Astrocyte (in vitro differentiated cells and primary cell): ENCODE measurements at regions not wholly inside any gene's neighbourhood (a gene's known extent, or its start where the extent isn't known, plus 50 kb on each side); places are given as distances from the start of the nearest gene placed in this dataset.

Source experiments
- DNase-seq: peaks from one replicate; pipeline ENCODE4 v3.0.0-alpha.2; 2010; ENCODE audit warnings: low read depth
- FAIRE-seq: peaks from 2 replicates; lab custom pipeline; 2011; peaks lifted over from hg19 to GRCh38; lab: Jason Lieb, UNC
- H2AFZ ChIP-seq: 2 replicates; pipeline ENCODE4 v1.6.0; 2012; ENCODE audit warnings: low read depth, low read length, inconsistent platforms
- H3K27ac ChIP-seq: 2 replicates; pipeline ENCODE4 v1.5.1; 2011; ENCODE audit warnings: low read depth, low read length, inconsistent platforms
- H3K27me3 ChIP-seq: 2 replicates; pipeline ENCODE4 v1.6.0; 2011; ENCODE audit warnings: low read length, inconsistent platforms; ENCODE audit not compliant: insufficient read depth
- H3K36me3 ChIP-seq: 2 replicates; pipeline ENCODE4 v1.5.1; 2011; ENCODE audit warnings: low read length, inconsistent platforms; ENCODE audit not compliant: insufficient read depth
- H3K4me1 ChIP-seq: 2 replicates; pipeline ENCODE4 v1.5.1; 2011; ENCODE audit warnings: low read length, inconsistent platforms; ENCODE audit not compliant: insufficient read depth
- H3K4me2 ChIP-seq: 2 replicates; pipeline ENCODE4 v1.6.0; 2012; ENCODE audit warnings: low read length, inconsistent platforms
- H3K4me3 ChIP-seq: 2 replicates; pipeline ENCODE4 v1.5.1; 2011; ENCODE audit warnings: low read depth, mild to moderate bottlenecking, low read length, inconsistent platforms; ENCODE audit not compliant: insufficient read depth
- H3K79me2 ChIP-seq: 2 replicates; pipeline ENCODE4 v1.6.0; 2012; ENCODE audit warnings: mild to moderate bottlenecking, low read length, inconsistent platforms; ENCODE audit not compliant: insufficient read depth
- H3K9ac ChIP-seq: 2 replicates; pipeline ENCODE4 v1.6.0; 2012; ENCODE audit warnings: mild to moderate bottlenecking, low read length, inconsistent platforms
- H3K9me3 ChIP-seq: 2 replicates; pipeline ENCODE4 v1.5.1; 2012; ENCODE audit warnings: low read depth, mild to moderate bottlenecking, low read length, inconsistent platforms; ENCODE audit not compliant: insufficient read depth
- H4K20me1 ChIP-seq: 2 replicates; pipeline ENCODE4 v1.6.0; 2012; ENCODE audit warnings: low read length, inconsistent platforms; ENCODE audit not compliant: insufficient read depth
- H3K27ac Mint-ChIP-seq: one replicate; pipeline ENCODE4 v1.8.0; 2021; ENCODE audit warnings: mild to moderate bottlenecking, mixed read lengths; ENCODE audit not compliant: unreplicated experiment
- H3K27me3 Mint-ChIP-seq: one replicate; pipeline ENCODE4 v1.8.0; 2021; ENCODE audit warnings: low read depth, mixed read lengths; ENCODE audit not compliant: unreplicated experiment
- H3K36me3 Mint-ChIP-seq: one replicate; pipeline ENCODE4 v1.8.0; 2021; ENCODE audit warnings: low read depth, mixed read lengths; ENCODE audit not compliant: unreplicated experiment
- H3K4me1 Mint-ChIP-seq: one replicate; pipeline ENCODE4 v1.8.0; 2021; ENCODE audit warnings: low read depth, mixed read lengths; ENCODE audit not compliant: unreplicated experiment
- H3K4me3 Mint-ChIP-seq: one replicate; pipeline ENCODE4 v1.8.0; 2021; ENCODE audit warnings: mild to moderate bottlenecking, moderate library complexity, mixed read lengths; ENCODE audit not compliant: unreplicated experiment
- H3K9me3 Mint-ChIP-seq: one replicate; pipeline ENCODE4 v1.8.0; 2021; ENCODE audit warnings: mild to moderate bottlenecking, mixed read lengths; ENCODE audit not compliant: unreplicated experiment
- CTCF ChIP-seq: IDR thresholded peaks from 2 replicates; pipeline ENCODE4 v1.5.1; 2011; ENCODE audit warnings: low read depth, mild to moderate bottlenecking, inconsistent platforms, low read length, moderate library complexity; ENCODE audit not compliant: insufficient read depth
- EZH2 ChIP-seq: IDR thresholded peaks from 2 replicates; pipeline ENCODE4 v1.6.1; 2012; ENCODE audit warnings: mild to moderate bottlenecking, low read length, inconsistent platforms; ENCODE audit not compliant: insufficient read depth

- peak overlapping the region; percentile 50 for H3K27ac ChIP-seq
- H2AFZ ChIP-seq = no peak overlapping the region
These were observed 50.0 kb upstream of the FAM9C start for GRCh38 chrX:13094374-13094773.

More at GRCh38 chrX:13094374-13094773, 50.0 kb upstream of the FAM9C start:
- peak overlapping the region; percentile 94 for H3K27ac Mint-ChIP-seq
- no peaks in the 10 kb centered on the region for H3K27me3 ChIP-seq
- H3K9me3 ChIP-seq = no peaks in the 10 kb centered on the region
- no peak overlapping the region for H3K4me3 ChIP-seq
- H3K36me3 ChIP-seq = no peaks in the 10 kb centered on the region
- H3K27me3 Mint-ChIP-seq = no peaks in the 10 kb centered on the region
- peak overlapping the region; percentile 6 for H3K9ac ChIP-seq
- no peaks in the 10 kb centered on the region for H3K36me3 Mint-ChIP-seq
- no peaks in the 10 kb centered on the region for H4K20me1 ChIP-seq
- H3K4me2 ChIP-seq = no peak overlapping the region
- H3K4me3 Mint-ChIP-seq = no peak overlapping the region
- no peaks in the 10 kb centered on the region for H3K79me2 ChIP-seq
- peaks cover 4% of the 10 kb centered on the region for H3K4me1 ChIP-seq
- DNase-seq (no peak), FAIRE-seq (peak; percentile 74)
- TF ChIP-seq EZH2 (no peak), CTCF (no peak)
- peaks cover 16% of the 10 kb centered on the region for H3K4me1 Mint-ChIP-seq
- no peaks in the 10 kb centered on the region for H3K9me3 Mint-ChIP-seq
